C4-2B (cell line): ENCODE measurements at regions not wholly inside any gene's neighbourhood (a gene's known extent, or its start where the extent isn't known, plus 50 kb on each side); places are given as distances from the start of the nearest gene placed in this dataset.
"Not testable (repeated sequence)": the region's sequence is repeated elsewhere in the genome, so short reads cannot be mapped to it uniquely, and the experiment has no call there.

Experiments used
- ZFX ChIP-seq: fragments of 450-650 bp; IDR thresholded peaks from 2 replicates; pipeline ENCODE4 v1.6.1; 2017
- TF ChIP-seq, protein P1 (sequence below): fragments of 450-650 bp; conservative IDR thresholded peaks from 2 replicates; pipeline ENCODE4 v1.5.1; 2017; ENCODE audit warnings: mild to moderate bottlenecking

DNA sequence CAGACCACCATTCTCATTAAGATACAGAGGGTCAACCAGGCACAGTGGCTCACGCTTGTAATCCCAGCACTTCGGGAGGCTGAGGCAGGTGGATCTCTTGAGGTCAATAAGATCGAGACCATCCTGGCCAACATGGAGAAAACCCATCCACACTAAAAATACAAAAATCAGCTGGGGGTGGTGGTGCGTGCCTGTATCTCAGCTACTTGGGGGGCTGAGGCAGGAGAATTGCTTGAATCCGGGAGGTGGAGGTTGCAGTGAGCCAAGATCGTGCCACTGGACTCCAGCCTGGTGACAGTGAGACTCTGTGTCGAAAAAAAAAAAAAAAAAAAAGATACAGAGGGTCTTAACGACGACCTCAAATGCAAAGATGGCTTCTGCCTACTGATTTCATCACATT is 320.4 kb downstream of the CYRIA start:
- TF ChIP-seq, protein P1, sequence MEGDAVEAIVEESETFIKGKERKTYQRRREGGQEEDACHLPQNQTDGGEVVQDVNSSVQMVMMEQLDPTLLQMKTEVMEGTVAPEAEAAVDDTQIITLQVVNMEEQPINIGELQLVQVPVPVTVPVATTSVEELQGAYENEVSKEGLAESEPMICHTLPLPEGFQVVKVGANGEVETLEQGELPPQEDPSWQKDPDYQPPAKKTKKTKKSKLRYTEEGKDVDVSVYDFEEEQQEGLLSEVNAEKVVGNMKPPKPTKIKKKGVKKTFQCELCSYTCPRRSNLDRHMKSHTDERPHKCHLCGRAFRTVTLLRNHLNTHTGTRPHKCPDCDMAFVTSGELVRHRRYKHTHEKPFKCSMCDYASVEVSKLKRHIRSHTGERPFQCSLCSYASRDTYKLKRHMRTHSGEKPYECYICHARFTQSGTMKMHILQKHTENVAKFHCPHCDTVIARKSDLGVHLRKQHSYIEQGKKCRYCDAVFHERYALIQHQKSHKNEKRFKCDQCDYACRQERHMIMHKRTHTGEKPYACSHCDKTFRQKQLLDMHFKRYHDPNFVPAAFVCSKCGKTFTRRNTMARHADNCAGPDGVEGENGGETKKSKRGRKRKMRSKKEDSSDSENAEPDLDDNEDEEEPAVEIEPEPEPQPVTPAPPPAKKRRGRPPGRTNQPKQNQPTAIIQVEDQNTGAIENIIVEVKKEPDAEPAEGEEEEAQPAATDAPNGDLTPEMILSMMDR, result not testable (repeated sequence)
- TF ChIP-seq ZFX, result not testable (repeated sequence)
